ENCODE measurements at regions not wholly inside any gene's neighbourhood (a gene's known extent, or its start where the extent isn't known, plus 50 kb on each side); places are given as distances from the start of the nearest gene placed in this dataset.
"Not testable (repeated sequence)": the region's sequence is repeated elsewhere in the genome, so short reads cannot be mapped to it uniquely, and the experiment has no call there.

GRCh38 chr5:6273090-6273735 is 105.1 kb downstream of the MED10 start:
- DNase-seq: no peak

GRCh38 chr5:6269925-6270324 is 108.4 kb downstream of the MED10 start:
- DNase-seq: no peak

- no peak for DNase-seq
Measured at GRCh38 chr5:6266671-6267197, 111.6 kb downstream of the MED10 start.

GRCh38 chr5:6264394-6264793 is 114.0 kb downstream of the MED10 start:
- DNase-seq: no peak

GRCh38 chr5:6262651-6263363 is 115.5 kb downstream of the MED10 start:
- DNase-seq: no peak

- DNase-seq: no peak
Measured at GRCh38 chr5:6261668-6262067, 116.7 kb downstream of the MED10 start.

GRCh38 chr5:6261256-6261655 is 117.1 kb downstream of the MED10 start:
- DNase-seq: no peak

- DNase-seq: no peak
Measured at GRCh38 chr5:6260846-6261245, 117.5 kb downstream of the MED10 start.

- DNase-seq: no peak
Measured at GRCh38 chr5:6256901-6257300, 121.4 kb downstream of the MED10 start.

GRCh38 chr5:6255956-6256355 is 122.4 kb downstream of the MED10 start:
- DNase-seq: no peak

- DNase-seq: no peak
Measured at GRCh38 chr5:6253846-6254245, 124.5 kb downstream of the MED10 start.

- no peak for DNase-seq
Measured at GRCh38 chr5:6253281-6253680, 125.1 kb downstream of the MED10 start.

GRCh38 chr5:6252581-6252980 is 125.8 kb downstream of the MED10 start:
- DNase-seq: no peak

GRCh38 chr5:6251565-6252102 is 126.7 kb downstream of the MED10 start:
- DNase-seq: no peak

GRCh38 chr5:6250121-6250520 is 128.2 kb downstream of the MED10 start:
- DNase-seq: no peak

GRCh38 chr5:6248132-6248531 is 130.2 kb downstream of the MED10 start:
- no peak for DNase-seq

- no peak for DNase-seq
Measured at GRCh38 chr5:6246820-6247437, 131.4 kb downstream of the MED10 start.

GRCh38 chr5:6244339-6244714 is 134.0 kb downstream of the MED10 start:
- no peak for DNase-seq

GRCh38 chr5:6243706-6244338 is 134.5 kb downstream of the MED10 start:
- no peak for DNase-seq

GRCh38 chr5:6241056-6241455 is 137.3 kb downstream of the MED10 start:
- not testable (repeated sequence) for DNase-seq

- no peak for DNase-seq
Measured at GRCh38 chr5:6236858-6237481, 141.4 kb downstream of the MED10 start.

GRCh38 chr5:6236170-6236793 is 142.1 kb downstream of the MED10 start:
- DNase-seq: no peak

Measured in NCI-H2029 (cell line).